ENCODE measurements at regions not wholly inside any gene's neighbourhood (a gene's known extent, or its start where the extent isn't known, plus 50 kb on each side); places are given as distances from the start of the nearest gene placed in this dataset.

- TF ChIP-seq EP300 (IDR thresholded peaks at IDR 0.05), result no peak
- TF ChIP-seq POLR2A (IDR thresholded peaks at IDR 0.05), result no peak
- TF ChIP-seq CTCF (IDR thresholded peaks at IDR 0.05), result no peak
- no peak for TF ChIP-seq POLR2AphosphoS5 (IDR thresholded peaks at IDR 0.05)
These were observed 412.1 kb upstream of the USP9Y start for GRCh38 chrY:12288919-12289318.

Data from stomach (tissue), 4 donors.